HG02884 (cell line): ENCODE measurements at regions not wholly inside any gene's neighbourhood (a gene's known extent, or its start where the extent isn't known, plus 50 kb on each side); places are given as distances from the start of the nearest gene placed in this dataset.
"Not testable (repeated sequence)": the region's sequence is repeated elsewhere in the genome, so short reads cannot be mapped to it uniquely, and the experiment has no call there.

ENCODE experiments used
- ATAC-seq: cut with Tn5 transposase; IDR thresholded peaks from one replicate; pipeline ENCODE4 v1.9.1; 2021; ENCODE audit warnings: mild to moderate bottlenecking, moderate library complexity; ENCODE audit not compliant: unreplicated experiment

DNA sequence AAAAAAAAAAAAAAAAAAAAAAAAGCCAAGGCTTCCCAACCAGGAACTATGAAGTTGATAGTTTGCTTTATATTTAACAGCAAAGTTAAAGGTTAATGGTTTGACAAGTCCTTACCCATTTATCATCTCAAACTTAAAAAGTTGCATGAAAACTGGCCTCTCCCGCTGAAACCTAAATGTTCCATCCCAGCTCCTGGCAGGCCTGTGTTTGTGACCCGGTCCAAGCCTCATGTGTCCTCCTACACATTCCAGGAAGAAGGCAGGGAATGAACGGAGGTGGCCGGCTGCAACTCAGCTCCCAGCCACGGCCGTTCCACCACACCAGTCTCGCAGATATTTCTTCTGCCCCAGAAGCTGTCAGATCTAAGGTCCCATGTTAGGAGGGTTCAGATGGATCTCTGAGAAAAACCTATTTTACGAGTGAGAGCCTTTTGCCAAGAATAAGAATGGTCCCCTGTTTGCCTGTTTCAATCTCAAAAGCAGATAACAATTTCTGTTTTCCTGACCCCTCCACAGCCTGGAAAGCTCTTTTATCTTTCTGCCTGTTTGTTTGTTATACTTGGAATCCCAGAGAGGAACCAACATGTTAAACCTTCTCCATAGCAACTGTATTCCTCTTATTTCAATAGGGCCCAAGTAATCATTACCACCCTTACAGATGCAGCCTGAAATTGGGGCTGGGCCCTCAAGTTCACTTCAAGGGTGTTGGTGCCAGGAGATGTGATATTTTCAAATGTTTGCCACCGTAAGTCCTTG lies 56.5 kb downstream of the KCTD12 start:
- no peak for ATAC-seq

DNA sequence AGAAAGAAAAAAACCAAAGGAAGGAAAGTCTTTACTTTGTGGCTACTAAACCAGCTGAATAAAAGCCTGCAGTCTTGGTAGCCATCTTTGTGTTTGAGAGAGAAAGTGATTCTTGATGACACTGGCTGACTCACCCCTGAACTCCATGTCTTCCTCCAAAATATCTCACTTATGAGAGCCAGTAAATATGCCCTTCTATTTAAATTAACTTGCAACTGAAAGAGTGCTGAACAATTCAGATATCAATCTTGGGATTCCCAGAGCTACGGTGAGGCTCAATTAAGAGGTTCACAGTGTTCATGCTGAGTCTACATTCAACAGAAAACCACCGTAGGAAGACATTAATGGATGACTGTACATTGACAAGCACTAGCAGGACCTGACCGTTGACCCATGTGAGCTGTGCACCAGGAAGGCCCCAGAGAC lies 57.9 kb downstream of the KCTD12 start:
- peak; percentile 75 for ATAC-seq

DNA sequence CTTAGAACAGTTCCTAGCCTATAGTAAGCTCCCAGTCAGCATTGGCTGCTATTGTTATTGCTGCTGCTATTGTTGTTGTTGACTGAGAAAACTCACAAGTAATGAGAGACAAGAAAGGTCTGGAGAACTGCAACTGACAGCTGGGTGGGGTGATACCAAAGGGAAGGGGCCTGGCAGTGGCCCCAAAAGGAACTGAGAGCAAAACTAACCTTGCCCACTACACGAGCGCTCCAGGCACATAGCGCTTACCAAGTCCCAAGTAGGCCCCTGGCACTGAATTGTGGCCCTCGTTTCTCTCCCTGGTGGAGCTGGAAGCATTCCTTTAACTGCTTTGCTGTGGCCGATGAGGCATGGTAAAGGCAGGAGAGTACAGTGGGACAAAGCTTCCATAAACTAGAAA lies 59.7 kb downstream of the KCTD12 start:
- no peak for ATAC-seq

DNA sequence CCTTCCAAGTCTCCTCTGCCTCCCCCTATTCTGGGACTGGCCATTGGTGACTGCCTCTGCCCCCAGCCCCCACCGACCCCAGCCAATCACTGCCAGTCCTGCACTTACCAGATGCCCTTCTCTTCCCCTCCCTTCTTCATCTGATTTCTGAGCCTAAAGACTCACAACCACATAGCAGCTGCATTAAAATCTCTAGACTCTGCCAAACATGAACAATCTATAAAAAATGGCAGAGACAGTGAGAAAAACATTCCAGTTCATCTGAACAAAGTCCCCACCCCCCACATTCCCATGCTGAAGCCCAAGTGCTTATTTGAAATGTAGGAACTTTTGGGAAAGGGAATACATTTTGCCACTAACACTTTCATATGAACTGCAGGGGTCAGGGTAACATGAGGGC lies 60.8 kb downstream of the KCTD12 start:
- ATAC-seq, result no peak

DNA sequence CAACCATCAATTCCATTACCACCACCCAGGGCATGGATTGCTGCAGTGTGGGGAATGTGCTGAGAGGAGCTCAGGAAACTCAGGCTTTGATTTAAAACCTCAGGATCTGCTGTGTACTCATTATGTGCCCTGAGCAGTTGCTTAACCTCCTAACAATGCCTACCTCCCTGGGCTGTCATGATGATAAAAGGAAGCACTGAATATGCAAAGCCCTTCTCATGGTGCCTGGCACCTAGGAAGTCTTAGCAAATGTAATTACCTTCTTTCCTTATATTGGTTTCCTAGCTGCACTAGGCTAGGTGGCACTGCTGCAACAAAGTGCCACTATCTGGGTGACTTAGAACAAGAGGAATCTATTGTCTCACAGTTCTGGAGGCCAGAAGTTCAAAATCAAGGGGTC lies 62.2 kb downstream of the KCTD12 start:
- ATAC-seq, result no peak

DNA sequence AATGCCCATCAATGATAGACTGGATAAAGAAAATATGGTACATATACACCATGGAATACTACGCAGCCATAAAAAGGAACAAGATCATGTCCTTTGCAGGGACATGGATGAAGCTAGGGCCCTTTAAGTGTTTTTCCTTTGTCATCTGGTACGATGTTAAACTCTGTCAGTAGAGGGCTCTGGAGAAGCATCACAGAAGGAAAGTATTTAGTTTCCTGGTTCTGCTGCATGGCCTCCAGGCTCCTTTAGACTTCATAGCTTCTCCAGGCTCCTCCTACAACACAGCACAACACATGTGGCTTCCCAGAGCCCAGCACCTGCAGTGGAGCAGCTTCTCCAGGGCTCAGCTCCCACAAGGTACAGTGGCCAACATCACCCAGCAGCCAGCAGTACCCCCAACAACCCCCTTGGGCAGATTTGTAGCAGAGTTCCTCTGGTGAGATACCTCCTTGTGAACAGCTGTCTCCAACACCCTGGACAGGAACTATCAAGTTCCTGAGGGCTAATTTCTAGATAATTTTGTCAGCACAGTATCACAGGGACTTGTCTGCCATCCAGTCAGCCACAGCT lies 63.4 kb downstream of the KCTD12 start:
- ATAC-seq, result peak; percentile 68

DNA sequence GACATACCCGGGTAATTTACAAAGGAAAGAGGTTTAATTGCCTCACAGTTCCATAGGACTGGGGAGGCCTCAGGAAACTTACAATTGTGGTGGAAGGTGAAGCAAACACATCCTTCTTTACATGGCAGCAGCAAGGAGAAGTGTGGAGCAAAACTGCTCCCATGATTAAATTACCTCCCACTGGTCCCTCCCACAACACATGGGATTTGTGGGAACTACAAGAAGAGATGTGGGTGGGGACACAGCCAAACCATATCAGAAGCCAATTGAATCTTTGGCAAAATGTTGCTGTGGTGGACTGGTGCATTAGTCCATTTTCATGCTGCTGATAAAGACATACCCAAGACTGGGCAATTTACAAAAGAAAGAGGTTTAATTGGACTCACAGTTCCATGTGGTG lies 65.0 kb downstream of the KCTD12 start:
- ATAC-seq, result not testable (repeated sequence)

DNA sequence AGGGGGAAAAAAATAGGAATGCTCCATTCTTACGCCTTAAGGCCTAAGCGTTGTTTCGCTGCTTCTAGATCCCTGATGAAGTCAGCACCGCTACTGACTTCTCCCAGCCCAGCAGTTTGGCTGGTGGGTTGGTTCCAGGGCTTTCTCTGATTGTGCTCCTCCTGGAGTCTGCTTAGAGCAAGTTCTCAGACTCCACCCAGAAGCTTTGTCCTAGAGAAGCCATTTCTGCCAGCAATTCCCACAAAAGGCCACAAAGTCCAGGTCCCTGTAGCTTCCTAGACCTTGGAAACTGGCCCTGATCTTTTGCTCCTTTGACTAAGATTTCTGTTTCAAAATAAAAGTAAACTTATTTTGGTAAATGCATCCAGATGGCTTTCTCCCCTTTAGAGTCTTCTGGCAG lies 65.4 kb downstream of the KCTD12 start:
- ATAC-seq, result no peak

DNA sequence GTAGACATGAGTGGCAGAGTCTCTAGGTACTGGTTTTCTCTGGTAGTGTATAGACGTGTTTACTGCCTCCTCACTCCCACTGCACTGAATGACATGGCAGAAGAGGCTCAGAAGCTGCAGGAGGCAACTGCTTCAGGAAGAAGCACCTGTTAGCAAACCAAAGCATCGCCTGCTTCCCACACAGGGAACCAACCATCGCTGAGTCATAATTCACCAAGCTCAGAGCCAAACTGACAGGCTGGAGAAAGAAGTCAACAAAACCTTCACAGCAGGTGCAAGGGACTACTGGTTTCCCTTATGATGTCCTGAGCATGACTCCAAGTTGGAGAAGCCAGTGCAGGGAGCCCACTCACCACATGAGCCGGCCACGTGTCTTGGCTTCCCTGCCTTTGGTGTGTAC lies 69.8 kb downstream of the KCTD12 start:
- ATAC-seq, result peak; percentile 88

DNA sequence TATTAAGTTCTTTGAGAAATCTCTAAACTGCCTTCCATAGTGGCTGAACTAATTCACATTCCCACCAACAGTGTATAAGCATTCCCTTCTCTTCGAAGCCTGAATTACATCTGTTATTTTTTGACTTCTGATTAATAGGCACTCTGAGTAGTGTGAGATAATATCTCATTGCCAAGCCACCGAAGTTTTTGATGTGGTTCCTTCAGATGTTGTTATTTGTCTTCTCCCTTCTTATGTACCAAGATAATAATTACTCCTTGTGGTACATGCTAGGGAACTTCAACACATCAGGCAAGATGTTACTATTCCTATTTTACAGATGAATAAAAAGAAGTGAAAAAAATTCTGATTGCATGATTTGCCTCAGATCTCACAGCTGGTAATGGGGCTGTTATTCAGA lies 70.9 kb downstream of the KCTD12 start:
- no peak for ATAC-seq

DNA sequence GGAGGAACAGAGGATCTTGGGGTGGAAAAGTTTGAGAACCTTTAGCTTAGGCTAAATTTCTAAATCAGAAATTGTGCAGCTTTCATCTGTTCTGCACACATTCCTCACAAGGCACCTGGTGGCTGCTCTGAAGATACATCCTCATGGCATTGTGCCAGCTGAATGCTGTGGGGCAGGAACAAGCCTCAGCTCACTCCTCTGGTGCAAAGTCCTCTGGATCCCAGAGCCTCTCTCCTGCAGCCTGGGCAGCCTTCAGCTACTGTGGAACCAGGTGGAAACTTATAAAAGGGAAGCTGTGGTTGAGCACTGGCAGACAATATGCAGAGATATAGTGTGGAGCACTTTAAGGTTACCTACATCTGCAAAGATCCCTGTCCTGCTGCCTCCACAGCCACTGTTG lies 72.3 kb downstream of the KCTD12 start:
- no peak for ATAC-seq

DNA sequence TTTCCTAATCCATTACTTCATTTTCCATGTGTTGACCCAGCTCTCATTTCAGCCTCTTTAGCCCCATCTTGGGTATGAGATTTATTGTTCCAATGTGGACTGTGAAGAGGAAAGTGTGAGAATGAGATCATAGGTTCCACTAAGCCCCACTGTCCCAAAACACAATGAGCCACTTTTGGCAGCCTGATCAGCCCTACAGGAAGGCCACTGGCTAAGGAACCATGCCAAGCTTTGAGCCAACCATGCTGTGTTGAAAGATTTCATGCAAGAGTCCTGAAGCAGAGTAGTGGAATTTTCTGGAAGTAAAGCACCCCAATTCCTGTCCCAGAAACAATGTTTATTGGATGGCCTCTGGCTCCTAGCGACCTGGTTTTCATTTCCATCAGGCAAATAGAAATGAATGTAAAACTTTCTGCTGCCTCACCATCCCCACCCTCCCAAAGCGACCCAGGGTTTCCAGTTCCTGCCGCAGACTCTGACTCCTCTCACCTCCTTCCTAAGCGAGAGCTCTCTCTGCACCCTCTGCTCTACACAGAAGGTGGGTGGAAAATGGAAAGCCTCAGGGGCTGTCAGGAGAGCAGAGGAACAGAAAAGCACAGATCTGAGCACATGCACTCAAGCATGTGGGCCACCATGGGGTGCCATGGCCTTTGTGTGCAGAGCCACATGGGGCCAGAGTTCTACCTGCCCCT lies 73.1 kb downstream of the KCTD12 start:
- no peak for ATAC-seq

DNA sequence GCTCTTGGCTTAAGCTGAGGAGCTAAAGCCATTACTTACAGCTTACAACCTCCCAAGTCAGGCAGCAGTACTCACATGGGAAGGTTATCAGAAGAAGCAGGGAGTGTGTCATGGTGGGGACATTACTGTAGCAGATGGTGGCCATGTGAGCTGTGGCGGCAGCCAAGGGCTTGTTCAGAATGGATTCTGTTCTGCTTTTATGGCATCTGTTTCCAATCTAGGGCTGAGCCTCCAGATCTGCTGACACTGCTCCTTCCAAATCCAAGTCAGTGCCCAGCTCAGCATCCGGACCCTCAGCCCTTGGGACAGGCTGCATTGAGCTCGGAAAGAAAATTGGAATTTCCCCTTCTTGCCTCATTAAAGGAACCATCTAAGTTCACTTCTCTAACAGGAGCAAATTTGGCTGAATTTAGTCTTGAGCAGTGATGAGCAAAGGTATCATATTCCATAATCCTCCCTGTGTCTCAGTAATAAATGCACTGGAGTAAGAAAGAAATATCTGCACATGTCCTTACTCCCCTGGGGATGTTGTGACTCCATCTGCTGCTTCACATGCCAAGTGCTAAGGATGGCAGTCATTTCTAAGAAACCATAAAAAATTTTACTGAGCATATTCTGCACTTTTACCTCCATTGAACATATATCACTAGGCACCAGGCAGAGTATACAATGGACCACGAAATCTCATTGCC lies 73.9 kb downstream of the KCTD12 start:
- no peak for ATAC-seq

DNA sequence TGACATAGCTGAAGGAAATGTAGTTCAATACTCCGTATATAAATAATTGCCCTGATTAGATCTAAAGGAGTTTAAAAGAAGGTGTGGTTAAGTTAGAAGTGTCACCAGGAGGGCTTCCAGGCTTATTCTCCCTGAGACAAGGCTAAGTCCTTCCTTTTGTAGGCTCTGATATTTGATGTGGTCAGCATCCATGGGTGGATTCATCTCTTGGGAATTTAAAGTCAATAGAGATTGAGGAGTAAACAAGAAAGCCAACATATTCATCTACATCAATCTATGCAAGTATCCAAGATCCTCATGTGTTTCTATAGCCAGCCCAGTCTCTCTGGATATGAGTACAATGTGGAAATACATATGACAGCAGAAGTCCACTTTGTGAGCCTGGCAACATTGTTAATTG lies 76.8 kb downstream of the KCTD12 start:
- no peak for ATAC-seq

DNA sequence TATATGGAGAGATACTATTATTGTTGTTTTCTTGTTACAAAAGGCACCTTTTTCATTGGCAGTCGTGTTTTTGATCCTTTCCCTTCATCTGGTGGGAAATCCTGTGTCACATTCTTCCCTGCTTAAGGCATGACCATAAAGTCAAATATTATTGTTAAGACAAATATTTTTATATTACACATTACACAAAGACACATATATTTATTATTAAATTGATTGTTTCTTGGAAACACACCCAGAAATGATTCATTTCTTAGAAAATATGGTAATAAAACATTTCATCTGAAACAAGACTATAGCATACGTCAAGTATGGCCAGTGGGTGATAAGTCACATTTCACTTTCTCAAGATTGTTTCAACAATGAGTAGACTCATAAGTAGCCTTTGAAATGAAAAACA lies 77.3 kb downstream of the KCTD12 start:
- ATAC-seq, result no peak

DNA sequence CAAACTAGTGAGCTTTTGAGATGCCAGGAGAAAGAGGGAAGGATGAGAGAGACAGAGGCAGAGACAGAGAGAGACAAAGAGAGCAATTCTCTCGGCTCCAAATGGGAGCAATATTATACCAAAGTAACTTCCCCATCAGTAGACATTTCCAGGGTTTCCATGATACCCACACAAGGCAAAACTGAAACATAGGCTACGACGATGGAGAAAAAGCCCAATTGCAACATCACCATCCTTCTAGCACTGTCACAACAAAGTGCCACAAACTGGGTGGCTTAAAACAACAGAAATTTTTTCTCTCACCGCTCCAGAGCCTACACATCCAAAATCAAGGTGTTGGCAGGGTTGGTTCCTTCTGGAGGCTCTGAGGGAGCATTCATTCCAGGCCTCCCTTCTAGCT lies 81.4 kb downstream of the KCTD12 start:
- ATAC-seq, result no peak

DNA sequence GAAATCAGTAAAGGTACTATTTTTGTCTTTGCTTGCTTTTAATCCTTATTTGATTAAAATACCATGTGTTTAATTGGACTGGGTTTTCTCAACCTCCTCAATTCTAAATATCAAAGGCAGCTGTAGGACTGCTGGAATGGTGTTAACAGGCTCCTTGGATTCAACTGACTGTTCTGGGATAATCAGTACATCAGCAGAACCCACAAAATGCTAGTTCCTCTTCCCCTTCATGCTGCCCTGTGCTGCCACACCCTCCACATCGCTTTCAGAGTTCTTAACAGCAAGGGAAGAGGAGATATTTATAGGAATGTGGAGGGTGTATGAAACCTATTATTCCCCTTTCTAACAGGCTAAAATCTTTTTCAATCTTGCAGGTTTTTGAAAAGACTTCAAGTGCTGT lies 82.4 kb downstream of the KCTD12 start:
- ATAC-seq, result no peak

DNA sequence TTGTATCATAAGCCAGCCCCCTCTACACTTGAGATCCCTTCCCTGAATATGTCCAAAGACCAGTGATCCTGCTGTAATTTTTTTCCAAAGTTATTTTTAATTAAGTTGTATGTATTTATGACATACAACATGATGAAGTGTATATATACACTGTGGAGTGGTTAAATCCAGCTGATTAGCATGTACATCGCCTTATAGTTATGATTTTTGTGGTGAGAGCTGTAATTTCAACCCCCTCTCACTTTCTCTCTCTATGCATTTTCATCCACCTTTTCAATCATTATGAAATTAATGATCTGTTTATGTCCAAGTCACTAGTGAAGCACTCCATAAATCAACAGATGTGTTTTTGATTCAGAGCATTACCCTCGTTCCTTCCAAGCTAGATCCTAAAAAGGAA lies 85.3 kb downstream of the KCTD12 start:
- ATAC-seq, result no peak

DNA sequence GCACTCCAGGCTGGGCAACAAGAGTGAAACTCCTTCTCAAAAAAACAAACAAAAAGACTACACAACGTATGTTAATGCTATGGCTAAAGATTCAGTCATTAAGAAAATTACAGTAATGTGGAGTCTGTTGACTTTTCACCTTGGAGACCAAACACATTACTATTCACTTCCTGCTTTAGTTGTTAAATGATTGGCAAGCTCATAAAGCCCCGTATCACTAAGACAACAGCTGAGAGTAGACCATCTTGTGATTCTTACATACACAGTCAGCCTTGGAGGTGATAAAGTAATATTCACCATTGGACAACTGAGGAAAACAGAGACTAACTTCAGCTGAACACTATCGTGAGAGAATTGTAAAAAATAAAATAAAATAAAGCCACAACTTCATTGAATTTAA lies 86.5 kb downstream of the KCTD12 start:
- no peak for ATAC-seq

DNA sequence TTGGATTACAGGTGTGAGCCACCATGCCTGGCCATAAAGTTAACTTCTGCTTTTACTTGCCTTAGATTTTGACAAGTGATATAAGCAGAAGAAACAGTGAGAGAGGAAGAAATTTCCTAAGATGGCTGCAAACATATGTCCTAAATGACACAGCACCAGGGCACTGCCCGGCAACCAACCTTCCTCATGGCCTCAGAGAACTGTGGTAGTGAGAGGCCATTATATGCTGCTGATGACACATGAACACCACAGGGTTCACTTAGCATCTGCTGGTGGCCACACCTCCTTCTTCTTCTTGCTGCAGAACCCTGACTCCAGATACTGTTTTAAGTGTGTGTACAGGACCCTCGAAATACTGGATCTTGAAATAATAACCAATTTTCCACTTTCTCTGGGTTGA lies 88.2 kb downstream of the KCTD12 start:
- ATAC-seq, result no peak

DNA sequence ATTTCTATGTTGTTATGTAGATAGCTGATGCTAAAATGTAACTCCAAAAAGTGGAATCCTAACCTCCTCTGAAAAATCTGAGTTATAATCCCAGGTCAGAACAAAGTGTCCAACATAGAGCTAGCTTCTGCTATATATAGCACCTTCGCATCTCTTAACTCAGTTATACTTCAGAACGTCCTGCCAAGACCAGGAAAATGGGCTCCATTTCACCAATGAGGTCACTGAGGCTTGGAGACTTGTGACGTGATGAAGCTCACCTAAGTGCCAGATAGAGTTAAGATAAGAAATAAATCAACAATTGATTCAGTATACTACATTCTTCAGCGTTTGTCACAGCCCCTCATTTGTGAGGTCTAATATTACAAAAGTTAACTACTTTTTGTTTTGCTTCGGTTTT lies 88.8 kb downstream of the KCTD12 start:
- no peak for ATAC-seq

DNA sequence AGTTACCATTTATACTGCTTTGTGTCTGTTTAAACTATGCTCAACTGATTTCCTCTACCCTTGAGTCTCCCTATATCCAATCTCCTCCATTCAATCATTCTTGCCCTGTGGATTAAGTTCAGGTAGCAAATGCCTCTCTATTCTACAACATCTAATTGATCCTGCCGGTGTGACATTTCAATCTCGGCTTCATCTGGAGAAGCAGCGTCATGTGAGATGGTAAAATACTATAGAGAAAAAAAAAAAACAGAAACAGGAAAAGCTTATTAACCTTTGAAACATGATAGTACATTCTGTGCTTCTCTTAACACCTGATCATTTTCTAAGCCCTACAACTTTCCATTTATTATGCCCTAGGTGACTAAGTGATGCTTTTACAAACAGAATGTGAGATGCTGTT lies 89.4 kb downstream of the KCTD12 start:
- no peak for ATAC-seq
